ENCODE measurements at regions not wholly inside any gene's neighbourhood (a gene's known extent, or its start where the extent isn't known, plus 50 kb on each side); places are given as distances from the start of the nearest gene placed in this dataset.

- intact Hi-C loops (cut with micrococcal nuclease; ENCODE audit: unreplicated experiment): no loop called here
- DNase-seq (ENCODE audit: low spot score): no peak
- H3K9me3 ChIP-seq (ENCODE audit: low read depth, low read length, poor library complexity, severe bottlenecking): no peaks in the 10 kb centered on the region
- no peaks in the 10 kb centered on the region for H3K4me1 ChIP-seq (ENCODE audit: insufficient read depth, low read length, poor library complexity, severe bottlenecking)
- ChIA-PET CTCF (no interaction called here), POLR2A (ENCODE audit: low non-redundant PET) (no interaction called here)
- H3K36me3 ChIP-seq (ENCODE audit: insufficient read depth, low read length, poor library complexity, severe bottlenecking): no peaks in the 10 kb centered on the region
- H3K4me3 ChIP-seq (ENCODE audit: low read depth, low read length, poor library complexity, severe bottlenecking): no peak overlapping the region
- H3K27ac ChIP-seq (ENCODE audit: low read depth, low read length, poor library complexity, severe bottlenecking): no peak overlapping the region
- TF ChIP-seq EZH2 (IDR thresholded peaks at IDR 0.05; ENCODE audit: borderline replicate concordance, low read depth, low read length, poor library complexity, severe bottlenecking) (no peak), CTCF (conservative IDR thresholded peaks at IDR 0.05; ENCODE audit: low read depth, low read length) (no peak)
- no TSS peak for BruUV-seq (replicated peaks)
- no peaks in the 10 kb centered on the region for H3K27me3 ChIP-seq (replicated peaks; ENCODE audit: insufficient read depth, low read depth, low read length, poor library complexity)
Observed at GRCh38 chr5:20619591-20619990, 631.6 kb upstream of the CDH18 start.

GRCh38 chr5:20618340-20618739 lies 630.3 kb upstream of the CDH18 start:
- POLR2A ChIA-PET (ENCODE audit: low non-redundant PET): no interaction called here

GRCh38 chr5:20617841-20618240 lies 629.8 kb upstream of the CDH18 start:
- TF ChIP-seq CTCF (conservative IDR thresholded peaks at IDR 0.05; ENCODE audit: low read depth, low read length): no peak
- TF ChIP-seq EZH2 (IDR thresholded peaks at IDR 0.05; ENCODE audit: borderline replicate concordance, low read depth, low read length, poor library complexity, severe bottlenecking): no peak
- Histone ChIP-seq H3K27me3 (replicated peaks; ENCODE audit: insufficient read depth, low read depth, low read length, poor library complexity) (no peaks in the 10 kb centered on the region), H3K4me3 (ENCODE audit: low read depth, low read length, poor library complexity, severe bottlenecking) (no peak overlapping the region), H3K36me3 (ENCODE audit: insufficient read depth, low read length, poor library complexity, severe bottlenecking) (no peaks in the 10 kb centered on the region), H3K9me3 (ENCODE audit: low read depth, low read length, poor library complexity, severe bottlenecking) (no peaks in the 10 kb centered on the region), H3K27ac (ENCODE audit: low read depth, low read length, poor library complexity, severe bottlenecking) (no peak overlapping the region), H3K4me1 (ENCODE audit: insufficient read depth, low read length, poor library complexity, severe bottlenecking) (no peaks in the 10 kb centered on the region)
- intact Hi-C loops (cut with micrococcal nuclease; ENCODE audit: unreplicated experiment): no loop called here
- no peak for DNase-seq (ENCODE audit: low spot score)
- ChIA-PET CTCF (no interaction called here), POLR2A (ENCODE audit: low non-redundant PET) (interaction anchor here (0.5 kb wide), 1 partner anchor 23 kb away, joined by 3 read pairs; no protein-coding TSS in a partner anchor)
- BruUV-seq (replicated peaks): no TSS peak

More at GRCh38 chr5:20618340-20618739, 630.3 kb upstream of the CDH18 start:
- Histone ChIP-seq H3K4me3 (ENCODE audit: low read depth, low read length, poor library complexity, severe bottlenecking) (no peak overlapping the region), H3K9me3 (ENCODE audit: low read depth, low read length, poor library complexity, severe bottlenecking) (no peaks in the 10 kb centered on the region), H3K36me3 (ENCODE audit: insufficient read depth, low read length, poor library complexity, severe bottlenecking) (no peaks in the 10 kb centered on the region), H3K27ac (ENCODE audit: low read depth, low read length, poor library complexity, severe bottlenecking) (no peak overlapping the region), H3K4me1 (ENCODE audit: insufficient read depth, low read length, poor library complexity, severe bottlenecking) (no peaks in the 10 kb centered on the region), H3K27me3 (replicated peaks; ENCODE audit: insufficient read depth, low read depth, low read length, poor library complexity) (no peaks in the 10 kb centered on the region)
- DNase-seq (ENCODE audit: low spot score): no peak
- BruUV-seq (replicated peaks): no TSS peak
- intact Hi-C loops (cut with micrococcal nuclease; ENCODE audit: unreplicated experiment): no loop called here
- TF ChIP-seq EZH2 (IDR thresholded peaks at IDR 0.05; ENCODE audit: borderline replicate concordance, low read depth, low read length, poor library complexity, severe bottlenecking): no peak
- no peak for TF ChIP-seq CTCF (conservative IDR thresholded peaks at IDR 0.05; ENCODE audit: low read depth, low read length)
- CTCF ChIA-PET: no interaction called here

Data from A673 (cell line).